Loucy (cell line): ENCODE measurements at regions not wholly inside any gene's neighbourhood (a gene's known extent, or its start where the extent isn't known, plus 50 kb on each side); places are given as distances from the start of the nearest gene placed in this dataset.
"Not testable (repeated sequence)": the region's sequence is repeated elsewhere in the genome, so short reads cannot be mapped to it uniquely, and the experiment has no call there.

ENCODE experiments used
- EZH2phosphoT487 ChIP-seq: fragments of 200-600 bp; IDR thresholded peaks from 2 replicates; pipeline ENCODE4 v1.6.1; 2018; ENCODE audit warnings: antibody characterized with exemption, mild to moderate bottlenecking, moderate library complexity, borderline replicate concordance
- TF ChIP-seq, protein P1 (sequence below): fragments of 200-600 bp; sonication (generic); conservative IDR thresholded peaks from 2 replicates; pipeline ENCODE4 v1.5.1; 2014; ENCODE audit warnings: mild to moderate bottlenecking, antibody characterized with exemption, low read length

- TF ChIP-seq, protein P1, sequence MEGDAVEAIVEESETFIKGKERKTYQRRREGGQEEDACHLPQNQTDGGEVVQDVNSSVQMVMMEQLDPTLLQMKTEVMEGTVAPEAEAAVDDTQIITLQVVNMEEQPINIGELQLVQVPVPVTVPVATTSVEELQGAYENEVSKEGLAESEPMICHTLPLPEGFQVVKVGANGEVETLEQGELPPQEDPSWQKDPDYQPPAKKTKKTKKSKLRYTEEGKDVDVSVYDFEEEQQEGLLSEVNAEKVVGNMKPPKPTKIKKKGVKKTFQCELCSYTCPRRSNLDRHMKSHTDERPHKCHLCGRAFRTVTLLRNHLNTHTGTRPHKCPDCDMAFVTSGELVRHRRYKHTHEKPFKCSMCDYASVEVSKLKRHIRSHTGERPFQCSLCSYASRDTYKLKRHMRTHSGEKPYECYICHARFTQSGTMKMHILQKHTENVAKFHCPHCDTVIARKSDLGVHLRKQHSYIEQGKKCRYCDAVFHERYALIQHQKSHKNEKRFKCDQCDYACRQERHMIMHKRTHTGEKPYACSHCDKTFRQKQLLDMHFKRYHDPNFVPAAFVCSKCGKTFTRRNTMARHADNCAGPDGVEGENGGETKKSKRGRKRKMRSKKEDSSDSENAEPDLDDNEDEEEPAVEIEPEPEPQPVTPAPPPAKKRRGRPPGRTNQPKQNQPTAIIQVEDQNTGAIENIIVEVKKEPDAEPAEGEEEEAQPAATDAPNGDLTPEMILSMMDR, result not testable (repeated sequence)
- TF ChIP-seq EZH2phosphoT487, result not testable (repeated sequence)
These were observed 71.1 kb upstream of the BNIP2 start for GRCh38 chr15:59760256-59760655.
